HT-29 (cell line): ENCODE measurements at regions not wholly inside any gene's neighbourhood (a gene's known extent, or its start where the extent isn't known, plus 50 kb on each side); places are given as distances from the start of the nearest gene placed in this dataset.

Source experiments
- DNase-seq: peaks from one replicate; pipeline ENCODE4 v3.0.0-alpha.2; 2015; ENCODE audit warnings: low spot score

- DNase-seq = no peak
Observed at GRCh38 chr15:29880341-29880740, 58.1 kb upstream of the TJP1 start.

- no peak for DNase-seq
Observed at GRCh38 chr15:29874977-29875376, 52.7 kb upstream of the TJP1 start.

- DNase-seq = no peak
Observed at GRCh38 chr15:29873947-29874411, 51.7 kb upstream of the TJP1 start.

GRCh38 chr15:29873264-29873663, 51.0 kb upstream of the TJP1 start:
- no peak for DNase-seq

- DNase-seq = no peak
Observed at GRCh38 chr15:29872716-29873115, 50.4 kb upstream of the TJP1 start.
